ENCODE measurements at regions not wholly inside any gene's neighbourhood (a gene's known extent, or its start where the extent isn't known, plus 50 kb on each side); places are given as distances from the start of the nearest gene placed in this dataset.

- Histone ChIP-seq H3K36me3 (ENCODE audit: low read depth) (no peaks in the 10 kb centered on the region), H3K4me2 (no peak overlapping the region), H3K4me3 (no peak overlapping the region), H3F3A (ENCODE audit: insufficient read depth, low read depth) (no peaks in the 10 kb centered on the region), H2AFZ (no peak overlapping the region), H3K27ac (no peak overlapping the region), H3K4me1 (replicated peaks; ENCODE audit: insufficient read depth) (no peaks in the 10 kb centered on the region), H3K27me3 (ENCODE audit: insufficient read depth, low read depth) (no peaks in the 10 kb centered on the region), H4K20me1 (ENCODE audit: insufficient read depth) (no peaks in the 10 kb centered on the region), H3K79me2 (ENCODE audit: low read depth) (no peaks in the 10 kb centered on the region), H3K9me2 (ENCODE audit: insufficient read depth) (no peaks in the 10 kb centered on the region), H3K9me3 (ENCODE audit: insufficient read depth, low read depth) (no peaks in the 10 kb centered on the region)
- TF ChIP-seq, protein P1, sequence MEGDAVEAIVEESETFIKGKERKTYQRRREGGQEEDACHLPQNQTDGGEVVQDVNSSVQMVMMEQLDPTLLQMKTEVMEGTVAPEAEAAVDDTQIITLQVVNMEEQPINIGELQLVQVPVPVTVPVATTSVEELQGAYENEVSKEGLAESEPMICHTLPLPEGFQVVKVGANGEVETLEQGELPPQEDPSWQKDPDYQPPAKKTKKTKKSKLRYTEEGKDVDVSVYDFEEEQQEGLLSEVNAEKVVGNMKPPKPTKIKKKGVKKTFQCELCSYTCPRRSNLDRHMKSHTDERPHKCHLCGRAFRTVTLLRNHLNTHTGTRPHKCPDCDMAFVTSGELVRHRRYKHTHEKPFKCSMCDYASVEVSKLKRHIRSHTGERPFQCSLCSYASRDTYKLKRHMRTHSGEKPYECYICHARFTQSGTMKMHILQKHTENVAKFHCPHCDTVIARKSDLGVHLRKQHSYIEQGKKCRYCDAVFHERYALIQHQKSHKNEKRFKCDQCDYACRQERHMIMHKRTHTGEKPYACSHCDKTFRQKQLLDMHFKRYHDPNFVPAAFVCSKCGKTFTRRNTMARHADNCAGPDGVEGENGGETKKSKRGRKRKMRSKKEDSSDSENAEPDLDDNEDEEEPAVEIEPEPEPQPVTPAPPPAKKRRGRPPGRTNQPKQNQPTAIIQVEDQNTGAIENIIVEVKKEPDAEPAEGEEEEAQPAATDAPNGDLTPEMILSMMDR (conservative IDR thresholded peaks at IDR 0.05) = no peak
- no peak for TF ChIP-seq EZH2 (IDR thresholded peaks at IDR 0.05; ENCODE audit: low read depth)
- intact Hi-C loops (cut with micrococcal nuclease; ENCODE audit: unreplicated experiment) = no loop called here
- BruUV-seq (replicated peaks) = no TSS peak
- CTCF ChIA-PET = no interaction called here
- no peak for DNase-seq
- POLR2A ChIA-PET (ENCODE audit: unreplicated experiment) = no interaction called here
These were observed 965.2 kb downstream of the BCL11A start for GRCh38 chr2:59588286-59588685.

- ChIA-PET CTCF (no interaction called here), POLR2A (ENCODE audit: unreplicated experiment) (no interaction called here)
- Histone ChIP-seq H3K4me2 (no peak overlapping the region), H3F3A (ENCODE audit: insufficient read depth, low read depth) (no peaks in the 10 kb centered on the region), H3K27ac (no peak overlapping the region), H3K79me2 (ENCODE audit: low read depth) (no peaks in the 10 kb centered on the region), H4K20me1 (ENCODE audit: insufficient read depth) (no peaks in the 10 kb centered on the region), H3K4me3 (no peak overlapping the region), H2AFZ (no peak overlapping the region), H3K4me1 (replicated peaks; ENCODE audit: insufficient read depth) (no peaks in the 10 kb centered on the region), H3K27me3 (ENCODE audit: insufficient read depth, low read depth) (no peaks in the 10 kb centered on the region), H3K9me3 (ENCODE audit: insufficient read depth, low read depth) (no peaks in the 10 kb centered on the region), H3K36me3 (ENCODE audit: low read depth) (no peaks in the 10 kb centered on the region), H3K9me2 (ENCODE audit: insufficient read depth) (no peaks in the 10 kb centered on the region)
- no peak for TF ChIP-seq EZH2 (IDR thresholded peaks at IDR 0.05; ENCODE audit: low read depth)
- TF ChIP-seq, protein P1 (conservative IDR thresholded peaks at IDR 0.05) = no peak
- no TSS peak for BruUV-seq (replicated peaks)
- no peak for DNase-seq
- intact Hi-C loops (cut with micrococcal nuclease; ENCODE audit: unreplicated experiment) = no loop called here
These were observed 967.3 kb downstream of the BCL11A start for GRCh38 chr2:59586176-59586575.

DNA sequence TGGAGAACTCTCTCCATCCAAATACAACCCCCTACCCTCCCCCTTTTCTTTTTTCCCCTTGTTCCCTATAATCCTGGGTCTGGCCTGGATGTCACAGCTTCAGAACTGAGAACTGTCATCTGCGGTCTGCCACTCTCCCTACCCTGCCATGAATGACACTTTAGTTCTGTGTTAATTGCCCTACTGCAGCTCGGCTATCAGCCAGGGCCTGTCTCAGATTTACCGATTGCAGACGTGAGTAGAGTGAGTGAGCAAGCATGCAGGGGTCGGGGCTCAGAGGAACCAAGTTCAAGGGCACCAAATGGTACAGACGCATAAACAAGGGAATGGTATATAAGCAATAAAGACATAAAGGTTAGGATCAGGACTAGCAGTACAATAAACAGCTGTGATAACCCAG is 967.8 kb downstream of the BCL11A start:
- Histone ChIP-seq H3K4me2 (no peak overlapping the region), H3K36me3 (ENCODE audit: low read depth) (no peaks in the 10 kb centered on the region), H3K27me3 (ENCODE audit: insufficient read depth, low read depth) (no peaks in the 10 kb centered on the region), H2AFZ (no peak overlapping the region), H3K9me3 (ENCODE audit: insufficient read depth, low read depth) (no peaks in the 10 kb centered on the region), H3F3A (ENCODE audit: insufficient read depth, low read depth) (no peaks in the 10 kb centered on the region), H3K9me2 (ENCODE audit: insufficient read depth) (no peaks in the 10 kb centered on the region), H3K4me3 (no peak overlapping the region), H3K27ac (no peak overlapping the region), H3K4me1 (replicated peaks; ENCODE audit: insufficient read depth) (no peaks in the 10 kb centered on the region), H3K79me2 (ENCODE audit: low read depth) (no peaks in the 10 kb centered on the region), H4K20me1 (ENCODE audit: insufficient read depth) (no peaks in the 10 kb centered on the region)
- DNase-seq = no peak
- ChIA-PET POLR2A (ENCODE audit: unreplicated experiment) (no interaction called here), CTCF (no interaction called here)
- no TSS peak for BruUV-seq (replicated peaks)
- no peak for TF ChIP-seq EZH2 (IDR thresholded peaks at IDR 0.05; ENCODE audit: low read depth)
- TF ChIP-seq, protein P1 (conservative IDR thresholded peaks at IDR 0.05) = no peak
- intact Hi-C loops (cut with micrococcal nuclease; ENCODE audit: unreplicated experiment) = no loop called here

Data from PC-9 (cell line).